Loucy (cell line): ENCODE measurements at regions not wholly inside any gene's neighbourhood (a gene's known extent, or its start where the extent isn't known, plus 50 kb on each side); places are given as distances from the start of the nearest gene placed in this dataset.

ENCODE experiments used
- H2AFZ ChIP-seq: fragments of 200-600 bp; sonication (generic); 2 replicates; pipeline ENCODE4 v1.6.0; 2016; ENCODE audit warnings: antibody characterized with exemption, mild to moderate bottlenecking, low read length, moderate library complexity
- H3F3A ChIP-seq: fragments of 200-600 bp; 2 replicates; pipeline ENCODE4 v1.6.0; 2016; ENCODE audit warnings: antibody characterized with exemption, low read depth, mild to moderate bottlenecking
- H3K27me3 ChIP-seq: fragments of 200-600 bp; sonication (generic); 2 replicates; pipeline ENCODE4 v1.6.1; 2014; ENCODE audit warnings: low read length, mild to moderate bottlenecking; ENCODE audit not compliant: insufficient read depth, poor library complexity, severe bottlenecking
- H3K36me3 ChIP-seq: fragments of 200-600 bp; sonication (generic); 2 replicates; pipeline ENCODE4 v1.6.1; 2016; ENCODE audit warnings: low read length; ENCODE audit not compliant: insufficient read depth
- H3K4me1 ChIP-seq: fragments of 200-600 bp; sonication (generic); 2 replicates; pipeline ENCODE4 v1.5.1; 2014; ENCODE audit warnings: low read length, mild to moderate bottlenecking; ENCODE audit not compliant: insufficient read depth, poor library complexity, severe bottlenecking
- H3K4me2 ChIP-seq: fragments of 200-600 bp; sonication (generic); 2 replicates; pipeline ENCODE4 v1.6.0; 2014; ENCODE audit warnings: antibody characterized with exemption, low read length, low read depth, mild to moderate bottlenecking; ENCODE audit not compliant: poor library complexity, severe bottlenecking
- H3K4me3 ChIP-seq: fragments of 200-600 bp; sonication (generic); 2 replicates; pipeline ENCODE4 v1.5.1; 2014; ENCODE audit warnings: low read length, mild to moderate bottlenecking, mixed read lengths; ENCODE audit not compliant: poor library complexity, severe bottlenecking
- H3K79me2 ChIP-seq: fragments of 200-600 bp; sonication (generic); 2 replicates; pipeline ENCODE4 v1.6.1; 2014; ENCODE audit warnings: low read length; ENCODE audit not compliant: insufficient read depth
- H3K9ac ChIP-seq: fragments of 200-600 bp; sonication (generic); 2 replicates; pipeline ENCODE4 v1.6.0; 2014; ENCODE audit warnings: mild to moderate bottlenecking, low read depth, low read length, moderate library complexity; ENCODE audit not compliant: poor library complexity, severe bottlenecking
- H3K9me2 ChIP-seq: fragments of 200-600 bp; sonication (generic); replicated peaks from 2 replicates; pipeline ENCODE4 v1.6.1; 2016; ENCODE audit warnings: low read depth, low read length, mixed read lengths
- H3K9me3 ChIP-seq: fragments of 200-600 bp; sonication (generic); 2 replicates; pipeline ENCODE4 v1.6.1; 2014; ENCODE audit warnings: mild to moderate bottlenecking, antibody characterized with exemption, low read length, low read depth; ENCODE audit not compliant: insufficient read depth
- H4K20me1 ChIP-seq: fragments of 200-600 bp; sonication (generic); 2 replicates; pipeline ENCODE4 v1.6.0; 2014; ENCODE audit warnings: antibody characterized with exemption, low read length, mild to moderate bottlenecking; ENCODE audit not compliant: insufficient read depth, poor library complexity, severe bottlenecking
- CTCF ChIP-seq: fragments of 200-600 bp; sonication (generic); conservative IDR thresholded peaks from 2 replicates; pipeline ENCODE4 v1.5.1; 2014; ENCODE audit warnings: mild to moderate bottlenecking, antibody characterized with exemption, low read length
- EZH2phosphoT487 ChIP-seq: fragments of 200-600 bp; IDR thresholded peaks from 2 replicates; pipeline ENCODE4 v1.6.1; 2018; ENCODE audit warnings: antibody characterized with exemption, mild to moderate bottlenecking, moderate library complexity, borderline replicate concordance

- H2AFZ ChIP-seq: no peak overlapping the region
- no peaks in the 10 kb centered on the region for H3K27me3 ChIP-seq
- H3K36me3 ChIP-seq: no peaks in the 10 kb centered on the region
- no peak overlapping the region for H3K4me2 ChIP-seq
- no peak for TF ChIP-seq EZH2phosphoT487
- no peak for TF ChIP-seq CTCF
- no peaks in the 10 kb centered on the region for H4K20me1 ChIP-seq
- no peaks in the 10 kb centered on the region for H3F3A ChIP-seq
- no peaks in the 10 kb centered on the region for H3K9me3 ChIP-seq
- H3K9ac ChIP-seq: no peak overlapping the region
- H3K79me2 ChIP-seq: no peaks in the 10 kb centered on the region
- no peaks in the 10 kb centered on the region for H3K4me1 ChIP-seq
- H3K4me3 ChIP-seq: no peak overlapping the region
- H3K9me2 ChIP-seq: no peaks in the 10 kb centered on the region
These were observed 189.7 kb upstream of the PPP1R3A start for GRCh38 chr7:114108510-114108909.

- Histone ChIP-seq H2AFZ (no peak overlapping the region), H3K9me3 (no peaks in the 10 kb centered on the region), H3K27me3 (no peaks in the 10 kb centered on the region), H3K4me3 (no peak overlapping the region), H3K4me1 (no peaks in the 10 kb centered on the region), H3K4me2 (no peak overlapping the region), H3K36me3 (no peaks in the 10 kb centered on the region), H4K20me1 (no peaks in the 10 kb centered on the region), H3K79me2 (no peaks in the 10 kb centered on the region), H3K9me2 (no peaks in the 10 kb centered on the region), H3F3A (no peaks in the 10 kb centered on the region), H3K9ac (no peak overlapping the region)
- TF ChIP-seq EZH2phosphoT487 (no peak), CTCF (no peak)
These were observed 188.7 kb upstream of the PPP1R3A start for GRCh38 chr7:114107522-114107921.

- H3K4me2 ChIP-seq: no peak overlapping the region
- no peak overlapping the region for H3K4me3 ChIP-seq
- no peak overlapping the region for H3K9ac ChIP-seq
- no peak overlapping the region for H2AFZ ChIP-seq
- no peaks in the 10 kb centered on the region for H3F3A ChIP-seq
- no peaks in the 10 kb centered on the region for H3K79me2 ChIP-seq
- no peaks in the 10 kb centered on the region for H3K27me3 ChIP-seq
- H3K36me3 ChIP-seq: no peaks in the 10 kb centered on the region
- H3K9me3 ChIP-seq: no peaks in the 10 kb centered on the region
- no peaks in the 10 kb centered on the region for H3K4me1 ChIP-seq
- H4K20me1 ChIP-seq: no peaks in the 10 kb centered on the region
- no peak for TF ChIP-seq EZH2phosphoT487
- no peak for TF ChIP-seq CTCF
- no peaks in the 10 kb centered on the region for H3K9me2 ChIP-seq
These were observed 185.2 kb upstream of the PPP1R3A start for GRCh38 chr7:114104035-114104434.
